Glutamatergic neuron (in vitro differentiated cells): ENCODE measurements at regions not wholly inside any gene's neighbourhood (a gene's known extent, or its start where the extent isn't known, plus 50 kb on each side); places are given as distances from the start of the nearest gene placed in this dataset.

Experiments
- DNase-seq: peaks from one replicate; pipeline ENCODE4 v3.0.0; 2022
- H3K27ac Mint-ChIP-seq: one replicate; pipeline ENCODE4 v1.8.0; 2020; ENCODE audit warnings: mild to moderate bottlenecking, mixed read lengths, inconsistent platforms; ENCODE audit not compliant: unreplicated experiment
- H3K27me3 Mint-ChIP-seq: one replicate; pipeline ENCODE4 v1.8.0; 2020; ENCODE audit warnings: mild to moderate bottlenecking, moderate library complexity, mixed read lengths, inconsistent platforms; ENCODE audit not compliant: unreplicated experiment
- H3K36me3 Mint-ChIP-seq: one replicate; pipeline ENCODE4 v1.8.0; 2020; ENCODE audit warnings: mild to moderate bottlenecking, mixed read lengths, inconsistent platforms; ENCODE audit not compliant: unreplicated experiment
- H3K4me1 Mint-ChIP-seq: one replicate; pipeline ENCODE4 v1.8.0; 2020; ENCODE audit warnings: mild to moderate bottlenecking, low read depth, mixed read lengths, inconsistent platforms; ENCODE audit not compliant: unreplicated experiment
- H3K4me3 Mint-ChIP-seq: one replicate; pipeline ENCODE4 v1.8.0; 2020; ENCODE audit warnings: mild to moderate bottlenecking, mixed read lengths, inconsistent platforms; ENCODE audit not compliant: unreplicated experiment
- H3K9me3 Mint-ChIP-seq: one replicate; pipeline ENCODE4 v1.8.0; 2020; ENCODE audit warnings: mild to moderate bottlenecking, moderate library complexity, mixed read lengths, inconsistent platforms; ENCODE audit not compliant: unreplicated experiment
- TF ChIP-seq, protein P1 (sequence below): fragments of 200-600 bp; sonication (generic); IDR thresholded peaks from one replicate; pipeline ENCODE4 v1.5.0; 2021; ENCODE audit not compliant: partially characterized antibody, unreplicated experiment

- Mint-ChIP-seq H3K36me3 (no peaks in the 10 kb centered on the region), H3K4me1 (peaks cover 7% of the 10 kb centered on the region), H3K27ac (no peak overlapping the region), H3K4me3 (no peak overlapping the region), H3K27me3 (no peaks in the 10 kb centered on the region), H3K9me3 (peaks cover 2% of the 10 kb centered on the region)
- no peak for DNase-seq
- TF ChIP-seq, protein P1, sequence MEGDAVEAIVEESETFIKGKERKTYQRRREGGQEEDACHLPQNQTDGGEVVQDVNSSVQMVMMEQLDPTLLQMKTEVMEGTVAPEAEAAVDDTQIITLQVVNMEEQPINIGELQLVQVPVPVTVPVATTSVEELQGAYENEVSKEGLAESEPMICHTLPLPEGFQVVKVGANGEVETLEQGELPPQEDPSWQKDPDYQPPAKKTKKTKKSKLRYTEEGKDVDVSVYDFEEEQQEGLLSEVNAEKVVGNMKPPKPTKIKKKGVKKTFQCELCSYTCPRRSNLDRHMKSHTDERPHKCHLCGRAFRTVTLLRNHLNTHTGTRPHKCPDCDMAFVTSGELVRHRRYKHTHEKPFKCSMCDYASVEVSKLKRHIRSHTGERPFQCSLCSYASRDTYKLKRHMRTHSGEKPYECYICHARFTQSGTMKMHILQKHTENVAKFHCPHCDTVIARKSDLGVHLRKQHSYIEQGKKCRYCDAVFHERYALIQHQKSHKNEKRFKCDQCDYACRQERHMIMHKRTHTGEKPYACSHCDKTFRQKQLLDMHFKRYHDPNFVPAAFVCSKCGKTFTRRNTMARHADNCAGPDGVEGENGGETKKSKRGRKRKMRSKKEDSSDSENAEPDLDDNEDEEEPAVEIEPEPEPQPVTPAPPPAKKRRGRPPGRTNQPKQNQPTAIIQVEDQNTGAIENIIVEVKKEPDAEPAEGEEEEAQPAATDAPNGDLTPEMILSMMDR = no peak
These were observed 167.6 kb downstream of the BRINP2 start for GRCh38 chr1:177338376-177338775.

GRCh38 chr1:177334903-177335302 lies 164.1 kb downstream of the BRINP2 start:
- H3K27me3 Mint-ChIP-seq = no peaks in the 10 kb centered on the region
- peaks cover under 1% of the 10 kb centered on the region for H3K4me1 Mint-ChIP-seq
- H3K36me3 Mint-ChIP-seq = no peaks in the 10 kb centered on the region
- DNase-seq = no peak
- H3K4me3 Mint-ChIP-seq = no peak overlapping the region
- H3K9me3 Mint-ChIP-seq = no peaks in the 10 kb centered on the region
- H3K27ac Mint-ChIP-seq = no peak overlapping the region
- TF ChIP-seq, protein P1 = no peak

DNA sequence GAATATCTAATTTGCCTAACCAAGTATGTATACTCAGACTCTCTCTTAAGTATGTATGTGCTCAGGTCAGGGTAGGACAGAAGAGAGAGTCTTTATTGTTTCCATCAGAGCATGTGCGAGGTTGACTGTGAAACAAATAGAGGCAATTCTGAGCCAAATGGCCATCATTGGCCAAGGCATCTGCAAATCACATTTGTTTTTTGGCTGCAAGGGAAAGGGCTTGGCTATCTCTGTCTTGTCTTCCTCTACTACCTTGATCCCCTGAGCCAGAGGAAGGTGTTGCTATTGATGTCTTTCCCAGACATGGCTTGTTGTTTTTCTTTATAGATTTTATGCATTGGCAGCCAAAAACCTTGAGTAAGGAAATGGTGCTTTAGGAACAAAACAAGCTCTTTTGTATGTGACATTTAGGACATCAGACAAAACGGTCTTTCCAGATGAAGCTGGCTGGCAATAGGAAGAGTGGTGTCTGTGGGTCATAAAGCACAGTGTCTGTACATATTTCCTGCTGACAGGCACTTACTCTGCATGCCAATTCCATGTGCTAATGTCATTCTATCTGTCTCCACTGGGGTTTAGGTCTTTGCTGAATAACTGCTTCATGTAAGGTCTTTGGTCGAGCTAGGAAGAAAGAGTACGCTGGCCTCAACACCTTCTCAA lies 163.3 kb downstream of the BRINP2 start:
- TF ChIP-seq, protein P1 = peak; percentile 32
- H3K4me3 Mint-ChIP-seq = no peak overlapping the region
- no peaks in the 10 kb centered on the region for H3K36me3 Mint-ChIP-seq
- no peaks in the 10 kb centered on the region for H3K27me3 Mint-ChIP-seq
- no peaks in the 10 kb centered on the region for H3K4me1 Mint-ChIP-seq
- no peaks in the 10 kb centered on the region for H3K9me3 Mint-ChIP-seq
- no peak overlapping the region for H3K27ac Mint-ChIP-seq
- DNase-seq = no peak
